Progenitor cell of endocrine pancreas (in vitro differentiated cells): ENCODE measurements at regions not wholly inside any gene's neighbourhood (a gene's known extent, or its start where the extent isn't known, plus 50 kb on each side); places are given as distances from the start of the nearest gene placed in this dataset.

Experiments used
- DNase-seq: peaks from one replicate; pipeline ENCODE4 v3.0.0; 2021; ENCODE audit warnings: low spot score; ENCODE audit not compliant: unreplicated experiment
- H3K27ac Mint-ChIP-seq: 2 replicates; pipeline ENCODE4 v1.8.0; 2021; ENCODE audit warnings: mild to moderate bottlenecking, moderate library complexity, mixed read lengths
- H3K27me3 Mint-ChIP-seq: 2 replicates; pipeline ENCODE4 v1.8.0; 2021; ENCODE audit warnings: mixed read lengths
- H3K36me3 Mint-ChIP-seq: 2 replicates; pipeline ENCODE4 v1.8.0; 2022; ENCODE audit warnings: mixed read lengths; ENCODE audit not compliant: insufficient read depth
- H3K4me1 Mint-ChIP-seq: 2 replicates; pipeline ENCODE4 v1.8.0; 2021; ENCODE audit warnings: low read depth, mixed read lengths
- H3K4me3 Mint-ChIP-seq: 2 replicates; pipeline ENCODE4 v1.8.0; 2021; ENCODE audit warnings: low read depth, mild to moderate bottlenecking, moderate library complexity, mixed read lengths
- H3K9me3 Mint-ChIP-seq: 2 replicates; pipeline ENCODE4 v1.8.0; 2021; ENCODE audit warnings: low read depth, mixed read lengths
- TF ChIP-seq, protein P1 (sequence below): fragments of 200-600 bp; sonication (generic); IDR thresholded peaks from one replicate; pipeline ENCODE4 v1.5.0; 2021; ENCODE audit warnings: antibody characterized with exemption, mild to moderate bottlenecking; ENCODE audit not compliant: unreplicated experiment

DNA sequence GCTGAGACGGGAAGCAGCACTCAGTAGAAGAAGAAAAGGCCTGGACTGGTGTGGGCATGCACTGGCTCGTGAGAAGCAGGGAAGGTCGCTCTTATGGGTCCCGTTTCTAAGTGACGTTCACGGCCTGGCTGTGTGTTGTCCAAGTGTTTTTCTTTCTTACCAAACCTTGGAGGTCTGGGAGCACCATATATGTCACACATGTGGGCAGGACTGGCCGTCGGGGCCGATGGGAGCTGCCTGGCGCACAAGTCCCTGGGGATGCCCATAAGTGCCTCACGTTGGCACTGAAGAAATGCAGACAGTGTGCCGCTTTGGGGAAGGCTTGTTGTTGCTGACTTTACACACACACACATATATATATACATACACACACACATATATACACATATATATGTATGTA, 86.0 kb upstream of the DUSP22 start:
- Mint-ChIP-seq H3K36me3 (no peaks in the 10 kb centered on the region), H3K27me3 (peaks cover 4% of the 10 kb centered on the region), H3K4me1 (peaks cover 3% of the 10 kb centered on the region), H3K4me3 (no peak overlapping the region), H3K9me3 (no peaks in the 10 kb centered on the region), H3K27ac (no peak overlapping the region)
- TF ChIP-seq, protein P1, sequence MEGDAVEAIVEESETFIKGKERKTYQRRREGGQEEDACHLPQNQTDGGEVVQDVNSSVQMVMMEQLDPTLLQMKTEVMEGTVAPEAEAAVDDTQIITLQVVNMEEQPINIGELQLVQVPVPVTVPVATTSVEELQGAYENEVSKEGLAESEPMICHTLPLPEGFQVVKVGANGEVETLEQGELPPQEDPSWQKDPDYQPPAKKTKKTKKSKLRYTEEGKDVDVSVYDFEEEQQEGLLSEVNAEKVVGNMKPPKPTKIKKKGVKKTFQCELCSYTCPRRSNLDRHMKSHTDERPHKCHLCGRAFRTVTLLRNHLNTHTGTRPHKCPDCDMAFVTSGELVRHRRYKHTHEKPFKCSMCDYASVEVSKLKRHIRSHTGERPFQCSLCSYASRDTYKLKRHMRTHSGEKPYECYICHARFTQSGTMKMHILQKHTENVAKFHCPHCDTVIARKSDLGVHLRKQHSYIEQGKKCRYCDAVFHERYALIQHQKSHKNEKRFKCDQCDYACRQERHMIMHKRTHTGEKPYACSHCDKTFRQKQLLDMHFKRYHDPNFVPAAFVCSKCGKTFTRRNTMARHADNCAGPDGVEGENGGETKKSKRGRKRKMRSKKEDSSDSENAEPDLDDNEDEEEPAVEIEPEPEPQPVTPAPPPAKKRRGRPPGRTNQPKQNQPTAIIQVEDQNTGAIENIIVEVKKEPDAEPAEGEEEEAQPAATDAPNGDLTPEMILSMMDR, result no peak
- no peak for DNase-seq

DNA sequence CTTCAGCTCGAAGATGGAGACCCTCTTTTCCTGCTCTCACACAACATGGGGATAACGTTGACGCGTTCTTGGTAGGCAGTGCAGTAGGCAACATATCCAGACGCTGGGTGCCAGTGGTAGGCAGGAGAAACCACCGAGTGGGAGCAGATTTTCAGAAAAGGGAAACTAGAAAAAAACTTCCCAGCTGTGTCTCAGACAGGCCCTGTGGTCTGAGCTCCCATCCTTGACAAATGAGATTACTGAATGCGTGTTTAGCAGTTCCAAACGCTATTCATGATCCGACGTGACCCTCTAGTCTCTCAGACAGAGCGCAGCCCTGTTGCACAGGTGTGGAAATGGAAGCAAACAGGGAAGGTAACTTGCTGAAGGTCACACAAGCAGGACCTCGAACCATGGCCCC, 83.9 kb upstream of the DUSP22 start:
- TF ChIP-seq, protein P1, result no peak
- Mint-ChIP-seq H3K27me3 (peaks cover 14% of the 10 kb centered on the region), H3K4me3 (no peak overlapping the region), H3K27ac (no peak overlapping the region), H3K36me3 (no peaks in the 10 kb centered on the region), H3K9me3 (peaks cover 2% of the 10 kb centered on the region), H3K4me1 (peaks cover 3% of the 10 kb centered on the region)
- DNase-seq, result no peak

DNA sequence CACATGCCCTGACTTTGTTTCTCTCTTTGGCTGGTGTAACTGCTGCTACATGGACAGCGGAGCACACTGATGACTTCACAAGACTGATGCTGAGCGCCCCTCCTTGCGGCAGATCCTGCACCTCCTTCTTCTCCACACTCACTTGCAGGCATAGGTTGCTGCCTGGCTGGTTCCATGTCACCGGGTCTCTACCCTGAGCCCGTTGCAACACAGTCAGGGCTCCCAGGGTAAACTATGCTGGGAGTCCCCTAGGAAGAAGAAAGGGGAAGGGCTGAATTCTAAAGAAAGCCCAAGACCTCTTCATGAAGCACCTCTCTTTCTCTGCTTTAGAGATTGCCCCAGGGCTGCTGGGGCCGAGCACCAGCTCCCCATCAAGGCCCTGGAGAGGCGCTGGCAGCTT, 83.3 kb upstream of the DUSP22 start:
- TF ChIP-seq, protein P1, result no peak
- Mint-ChIP-seq H3K4me3 (no peak overlapping the region), H3K27ac (no peak overlapping the region), H3K4me1 (peaks cover 3% of the 10 kb centered on the region), H3K36me3 (no peaks in the 10 kb centered on the region), H3K9me3 (peaks cover 6% of the 10 kb centered on the region), H3K27me3 (peaks cover 18% of the 10 kb centered on the region)
- no peak for DNase-seq

DNA sequence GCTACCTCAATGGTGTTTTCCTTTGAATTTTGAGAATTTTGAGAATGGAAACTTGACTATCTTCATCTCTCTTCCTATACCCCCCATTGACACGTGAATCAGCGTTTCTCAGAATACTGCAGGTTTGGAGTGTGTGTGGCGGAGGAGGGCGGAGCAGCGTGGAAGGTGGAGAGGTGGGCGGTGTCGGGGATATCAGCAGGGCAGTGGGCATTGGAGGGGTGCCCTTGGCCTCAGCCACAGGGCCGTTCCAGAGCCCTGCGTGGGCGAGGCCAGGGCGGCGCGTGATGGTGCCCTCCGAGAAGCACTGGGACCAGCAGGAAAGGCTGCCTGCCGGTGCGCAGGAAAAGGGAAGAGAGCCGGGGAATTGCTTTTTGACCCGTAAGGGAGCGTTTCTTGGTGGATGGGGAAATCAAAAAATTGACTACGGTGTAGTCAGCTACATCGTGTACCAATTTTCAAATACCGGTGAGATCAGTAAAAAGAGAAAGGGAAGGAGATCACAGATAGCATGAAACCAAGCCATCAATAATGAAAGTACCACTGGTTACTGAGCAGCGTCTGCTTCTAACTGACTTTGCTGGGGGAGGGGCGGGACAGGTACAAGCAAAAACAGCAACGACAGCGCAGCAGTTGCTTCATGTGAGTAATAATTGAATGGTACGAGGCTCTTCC, 82.7 kb upstream of the DUSP22 start:
- H3K4me3 Mint-ChIP-seq, result no peak overlapping the region
- peaks cover 6% of the 10 kb centered on the region for H3K9me3 Mint-ChIP-seq
- TF ChIP-seq, protein P1, result no peak
- DNase-seq, result no peak
- peaks cover 3% of the 10 kb centered on the region for H3K4me1 Mint-ChIP-seq
- H3K27me3 Mint-ChIP-seq, result peaks cover 18% of the 10 kb centered on the region
- no peak overlapping the region for H3K27ac Mint-ChIP-seq
- no peaks in the 10 kb centered on the region for H3K36me3 Mint-ChIP-seq

DNA sequence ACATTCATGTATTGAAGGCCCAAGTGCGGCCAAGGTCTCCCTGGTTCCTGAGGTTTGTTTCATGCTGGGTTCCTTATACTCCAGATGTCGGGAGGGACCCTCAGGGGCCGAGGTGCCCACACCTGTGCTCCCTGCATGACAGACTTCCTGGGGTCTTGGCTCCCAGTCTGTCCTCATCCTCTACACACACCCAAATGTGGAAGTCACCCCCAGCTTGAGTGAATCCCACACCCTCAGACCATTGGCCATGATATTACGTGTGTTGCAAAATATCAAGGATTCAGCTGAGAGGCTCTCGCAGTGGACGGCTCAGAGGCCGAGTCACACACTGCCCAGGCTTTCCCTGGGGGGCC, 82.2 kb upstream of the DUSP22 start:
- H3K9me3 Mint-ChIP-seq, result peaks cover 6% of the 10 kb centered on the region
- no peak for DNase-seq
- no peak overlapping the region for H3K27ac Mint-ChIP-seq
- H3K4me1 Mint-ChIP-seq, result peaks cover 3% of the 10 kb centered on the region
- TF ChIP-seq, protein P1, result no peak
- H3K27me3 Mint-ChIP-seq, result peaks cover 18% of the 10 kb centered on the region
- no peaks in the 10 kb centered on the region for H3K36me3 Mint-ChIP-seq
- no peak overlapping the region for H3K4me3 Mint-ChIP-seq
